H1 (cell line): ENCODE measurements at regions not wholly inside any gene's neighbourhood (a gene's known extent, or its start where the extent isn't known, plus 50 kb on each side); places are given as distances from the start of the nearest gene placed in this dataset.

Experiments
- ATF2 ChIP-seq: IDR thresholded peaks from 2 replicates; pipeline ENCODE4 v1.6.1; 2012; ENCODE audit warnings: low read length, inconsistent platforms
- BRCA1 ChIP-seq: IDR thresholded peaks from 2 replicates; pipeline ENCODE4 v1.6.1; 2012; ENCODE audit warnings: low read depth, low read length, improper control_type of control experiment
- CTBP2 ChIP-seq: IDR thresholded peaks from 2 replicates; pipeline ENCODE4 v1.7.0; 2011; ENCODE audit warnings: borderline replicate concordance, mild to moderate bottlenecking, moderate library complexity, mixed read lengths, low read length; ENCODE audit not compliant: insufficient read depth, insufficient read length
- CTCF ChIP-seq, 3 experiments: IDR thresholded peaks; 1 replicate in 2 of 3; 2 replicates in 1 of 3; pipeline versions ENCODE4 v1.5.1 to v1.6.1; 2011; ENCODE audit warnings: low read length in 3 of 3, mild to moderate bottlenecking in 3 of 3, inconsistent platforms in 2 of 3, low read depth in 1 of 3, moderate library complexity in 1 of 3; ENCODE audit not compliant: insufficient read depth in 1 of 3; ENCODE audit errors: control extremely low read depth in 1 of 3
- JUN ChIP-seq: IDR thresholded peaks from 2 replicates; pipeline ENCODE4 v1.6.1; 2011; ENCODE audit warnings: low read depth, mild to moderate bottlenecking, improper control_type of control experiment, low read length
- KDM4A ChIP-seq: IDR thresholded peaks from one replicate; pipeline ENCODE4 v1.7.1; 2012; ENCODE audit warnings: low read depth, mild to moderate bottlenecking, moderate library complexity, low read length, inconsistent platforms; ENCODE audit not compliant: severe bottlenecking
- KDM5A ChIP-seq: fragments of 200-600 bp; IDR thresholded peaks from 2 replicates; pipeline ENCODE4 v1.7.1; 2012; ENCODE audit warnings: mild to moderate bottlenecking, low read length, inconsistent platforms, mixed read lengths
- NANOG ChIP-seq: IDR thresholded peaks from 2 replicates; pipeline ENCODE4 v1.6.1; 2011; ENCODE audit warnings: low read length, low read depth, mild to moderate bottlenecking, inconsistent platforms; ENCODE audit not compliant: insufficient read depth, poor library complexity, severe bottlenecking
- PHF8 ChIP-seq: fragments of 200-600 bp; sonication (generic); conservative IDR thresholded peaks from 2 replicates; pipeline ENCODE4 v1.7.1; 2012; ENCODE audit warnings: low read depth, mild to moderate bottlenecking, inconsistent platforms, low read length, moderate library complexity
- RFX5 ChIP-seq: IDR thresholded peaks from 2 replicates; pipeline ENCODE4 v1.6.1; 2011; ENCODE audit warnings: low read depth, low read length, improper control_type of control experiment, borderline replicate concordance
- SAP30 ChIP-seq: fragments of 300-600 bp; sonication (generic); IDR thresholded peaks from 2 replicates; pipeline ENCODE4 v1.7.1; 2012; ENCODE audit warnings: low read length, moderate library complexity, mild to moderate bottlenecking, inconsistent platforms; ENCODE audit not compliant: insufficient read depth, insufficient replicate concordance
- SP2 ChIP-seq: IDR thresholded peaks from 2 replicates; pipeline ENCODE4 v1.6.1; 2012; ENCODE audit warnings: mild to moderate bottlenecking, low read length, inconsistent platforms
- SP4 ChIP-seq: IDR thresholded peaks from 2 replicates; pipeline ENCODE4 v1.6.1; 2012; ENCODE audit warnings: low read length, inconsistent platforms
- YY1 ChIP-seq: IDR thresholded peaks from 2 replicates; pipeline ENCODE4 v1.6.1; 2011; ENCODE audit warnings: low read depth, mild to moderate bottlenecking, low read length

- TF ChIP-seq ATF2 (no peak), BRCA1 (no peak), CTCF (IDR thresholded peaks at IDR 0.05; ENCODE audit: control extremely low read depth in 1 of 3, insufficient read depth in 1 of 3, low read depth in 1 of 3, low read length in 3 of 3) (no peak), SP2 (no peak), RFX5 (no peak), CTBP2 (no peak), KDM5A (no peak), SAP30 (peak; percentile 46), SP4 (no peak), YY1 (no peak), NANOG (peak; percentile 80), PHF8 (no peak), JUN (no peak), KDM4A (no peak)
Observed at GRCh38 chr6:10315034-10315433, 99.8 kb downstream of the TFAP2A start (continued).
